IPS-18a (cell line): ENCODE measurements at regions not wholly inside any gene's neighbourhood (a gene's known extent, or its start where the extent isn't known, plus 50 kb on each side); places are given as distances from the start of the nearest gene placed in this dataset.
"Not testable (repeated sequence)": the region's sequence is repeated elsewhere in the genome, so short reads cannot be mapped to it uniquely, and the experiment has no call there.

Source experiments
- H3K27ac ChIP-seq: one replicate; pipeline ENCODE4 v1.5.1; 2013; ENCODE audit warnings: low read length
- H3K27me3 ChIP-seq: one replicate; pipeline ENCODE4 v1.6.1; 2013; ENCODE audit warnings: mild to moderate bottlenecking, low read length; ENCODE audit not compliant: control insufficient read depth, insufficient read depth
- H3K36me3 ChIP-seq: one replicate; pipeline ENCODE4 v1.6.1; 2013; ENCODE audit warnings: low read depth, low read length; ENCODE audit not compliant: control insufficient read depth
- H3K4me1 ChIP-seq: one replicate; pipeline ENCODE4 v1.6.1; 2013; ENCODE audit warnings: low read depth, low read length; ENCODE audit not compliant: control insufficient read depth
- H3K4me3 ChIP-seq: one replicate; pipeline ENCODE4 v1.5.1; 2013; ENCODE audit warnings: low read length
- H3K9ac ChIP-seq: one replicate; pipeline ENCODE4 v1.6.1; 2013; ENCODE audit warnings: mild to moderate bottlenecking, low read length, moderate library complexity
- H3K9me3 ChIP-seq: one replicate; pipeline ENCODE4 v1.6.1; 2013; ENCODE audit warnings: low read depth, low read length; ENCODE audit not compliant: control insufficient read depth

DNA sequence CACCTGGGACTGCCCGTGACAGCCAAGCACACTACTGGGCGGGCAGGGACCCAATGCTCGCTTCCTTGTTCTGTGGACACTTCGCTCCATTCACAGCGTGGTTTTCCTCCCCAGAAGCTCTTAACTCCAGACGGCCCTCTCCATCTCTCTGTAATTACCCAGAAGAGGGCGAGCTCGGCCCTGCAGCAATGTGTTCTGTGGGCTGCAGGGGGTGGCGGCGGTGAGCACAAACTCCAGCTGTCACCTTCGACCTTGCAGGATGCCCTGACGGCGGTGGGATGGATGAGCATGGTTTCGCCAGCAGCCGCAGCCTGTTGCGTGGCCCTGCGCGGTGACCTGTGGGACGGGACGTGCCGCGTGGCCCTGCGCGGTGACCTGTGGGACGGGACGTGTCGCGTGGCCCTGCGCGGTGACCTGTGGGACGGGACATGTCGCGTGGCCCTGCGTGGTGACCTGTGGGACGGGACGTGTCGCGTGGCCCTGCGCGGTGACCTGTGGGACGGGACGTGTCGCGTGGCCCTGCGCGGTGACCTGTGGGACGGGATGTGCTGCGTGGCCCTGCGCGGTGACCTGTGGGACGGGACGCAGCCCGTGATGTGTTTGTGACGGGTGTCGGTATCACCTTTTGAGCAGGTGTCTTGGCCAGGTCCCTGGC lies 1204.7 kb downstream of the BRD1 start:
- Histone ChIP-seq H3K27me3 (no peaks in the 10 kb centered on the region), H3K36me3 (no peaks in the 10 kb centered on the region), H3K4me1 (peaks cover 7% of the 10 kb centered on the region), H3K27ac (no peak overlapping the region), H3K4me3 (no peak overlapping the region), H3K9ac (no peak overlapping the region), H3K9me3 (no peaks in the 10 kb centered on the region)

DNA sequence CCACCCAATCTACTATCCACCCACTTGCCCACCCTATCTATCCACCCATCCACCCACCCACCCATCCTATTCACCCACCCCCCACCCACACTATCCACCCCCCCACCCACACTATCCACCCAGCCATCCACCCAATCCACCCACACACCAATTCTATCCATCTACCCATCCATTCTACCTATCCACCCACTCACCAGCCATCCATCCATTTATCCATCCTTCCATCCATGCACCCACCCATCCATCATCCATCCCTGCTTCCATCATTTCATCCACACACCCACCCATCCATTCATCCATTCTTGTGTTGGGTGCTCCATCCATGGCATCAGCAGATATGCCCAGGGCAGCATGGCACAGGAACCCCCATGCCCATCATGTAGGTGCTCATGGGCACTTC lies 1206.6 kb downstream of the BRD1 start:
- no peak overlapping the region for H3K27ac ChIP-seq
- no peaks in the 10 kb centered on the region for H3K4me1 ChIP-seq
- no peaks in the 10 kb centered on the region for H3K9me3 ChIP-seq
- no peaks in the 10 kb centered on the region for H3K36me3 ChIP-seq
- no peaks in the 10 kb centered on the region for H3K27me3 ChIP-seq
- H3K9ac ChIP-seq: no peak overlapping the region
- H3K4me3 ChIP-seq: no peak overlapping the region

DNA sequence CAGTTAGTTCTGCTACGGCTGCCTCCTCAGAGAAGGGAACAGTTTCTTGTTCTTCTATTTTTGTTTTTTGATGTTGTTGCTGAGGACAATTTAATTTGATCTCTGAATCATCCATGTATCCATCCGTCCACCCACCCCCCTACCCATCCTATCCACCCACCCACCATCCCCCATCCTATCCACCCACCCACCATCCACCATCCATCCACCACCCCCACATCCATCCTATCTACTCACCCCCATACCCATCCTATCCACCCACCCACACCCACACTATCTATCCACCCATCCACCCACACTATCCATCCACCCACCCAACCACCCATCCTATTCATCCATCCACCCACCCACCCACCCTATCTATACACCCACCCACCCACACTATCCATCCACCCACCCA lies 1207.2 kb downstream of the BRD1 start:
- not testable (repeated sequence) for H3K4me1 ChIP-seq, H3K27me3 ChIP-seq, H3K9ac ChIP-seq, H3K27ac ChIP-seq, H3K4me3 ChIP-seq, H3K9me3 ChIP-seq, H3K36me3 ChIP-seq

DNA sequence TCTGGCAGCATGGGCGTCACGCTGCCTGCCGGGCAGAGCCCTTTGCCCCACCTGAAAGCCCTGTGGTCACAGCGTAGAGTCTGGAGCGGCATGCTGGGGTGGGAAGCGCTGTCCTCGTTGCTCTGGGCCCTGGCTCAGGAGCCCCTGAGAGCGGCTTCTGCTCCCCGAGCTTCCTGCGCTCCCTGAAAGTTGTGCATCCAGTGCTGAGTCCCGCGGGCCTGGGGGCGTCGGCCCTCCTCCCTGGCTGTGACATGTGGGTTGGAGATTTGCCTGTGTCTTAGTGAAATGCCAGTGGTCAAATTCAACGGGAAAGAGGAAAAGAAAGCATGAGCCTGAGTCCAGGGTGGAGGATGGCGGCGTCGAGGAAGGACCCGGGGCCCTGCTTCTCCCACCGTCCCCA lies 1208.0 kb downstream of the BRD1 start:
- H3K9me3 ChIP-seq: no peaks in the 10 kb centered on the region
- H3K4me1 ChIP-seq: no peaks in the 10 kb centered on the region
- H3K36me3 ChIP-seq: no peaks in the 10 kb centered on the region
- no peak overlapping the region for H3K9ac ChIP-seq
- no peak overlapping the region for H3K27ac ChIP-seq
- H3K4me3 ChIP-seq: no peak overlapping the region
- no peaks in the 10 kb centered on the region for H3K27me3 ChIP-seq

DNA sequence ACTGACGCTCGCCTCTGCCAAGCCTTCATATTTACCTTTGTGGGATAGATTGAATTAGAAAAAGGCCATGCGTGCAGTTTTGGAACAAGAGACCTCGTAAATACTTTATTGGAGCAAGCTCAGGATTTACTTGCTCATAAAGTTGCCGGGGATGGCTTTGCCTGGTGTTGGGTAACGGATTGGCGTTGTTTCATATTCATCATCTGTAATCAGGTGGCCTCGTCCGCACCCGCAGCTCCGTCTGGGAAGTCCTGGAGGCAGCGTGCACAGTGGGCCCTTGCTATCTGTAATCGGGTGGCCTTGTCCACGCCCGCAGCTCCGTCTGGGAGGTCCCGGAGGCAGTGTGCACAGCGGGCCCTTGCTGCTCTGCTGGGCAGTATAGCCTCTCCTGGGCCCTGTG lies 1209.3 kb downstream of the BRD1 start:
- Histone ChIP-seq H3K4me1 (no peaks in the 10 kb centered on the region), H3K9me3 (no peaks in the 10 kb centered on the region), H3K9ac (no peak overlapping the region), H3K27ac (no peak overlapping the region), H3K36me3 (no peaks in the 10 kb centered on the region), H3K4me3 (no peak overlapping the region), H3K27me3 (no peaks in the 10 kb centered on the region)

DNA sequence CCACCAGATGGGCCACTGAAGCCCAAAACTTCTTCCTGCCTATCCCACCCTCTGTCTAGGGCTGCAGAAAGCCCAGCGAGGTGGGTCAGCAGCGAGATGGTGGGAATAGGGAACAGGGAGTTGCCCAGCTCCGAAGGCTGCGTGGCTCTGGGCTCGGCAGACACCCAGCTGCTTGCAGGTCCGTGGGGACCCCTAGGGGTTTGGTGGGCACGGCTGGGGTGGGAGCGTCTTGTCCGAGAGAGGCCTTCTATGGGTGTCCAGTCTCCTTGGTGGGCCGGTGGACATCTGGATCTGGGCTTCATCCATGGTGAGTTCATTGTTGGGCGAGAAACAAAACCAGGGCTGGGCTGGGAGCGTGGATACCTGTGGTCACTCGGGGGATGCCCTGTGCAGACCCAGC lies 1211.0 kb downstream of the BRD1 start:
- no peak overlapping the region for H3K4me3 ChIP-seq
- no peaks in the 10 kb centered on the region for H3K4me1 ChIP-seq
- no peaks in the 10 kb centered on the region for H3K27me3 ChIP-seq
- H3K36me3 ChIP-seq: no peaks in the 10 kb centered on the region
- no peaks in the 10 kb centered on the region for H3K9me3 ChIP-seq
- H3K27ac ChIP-seq: no peak overlapping the region
- no peak overlapping the region for H3K9ac ChIP-seq

DNA sequence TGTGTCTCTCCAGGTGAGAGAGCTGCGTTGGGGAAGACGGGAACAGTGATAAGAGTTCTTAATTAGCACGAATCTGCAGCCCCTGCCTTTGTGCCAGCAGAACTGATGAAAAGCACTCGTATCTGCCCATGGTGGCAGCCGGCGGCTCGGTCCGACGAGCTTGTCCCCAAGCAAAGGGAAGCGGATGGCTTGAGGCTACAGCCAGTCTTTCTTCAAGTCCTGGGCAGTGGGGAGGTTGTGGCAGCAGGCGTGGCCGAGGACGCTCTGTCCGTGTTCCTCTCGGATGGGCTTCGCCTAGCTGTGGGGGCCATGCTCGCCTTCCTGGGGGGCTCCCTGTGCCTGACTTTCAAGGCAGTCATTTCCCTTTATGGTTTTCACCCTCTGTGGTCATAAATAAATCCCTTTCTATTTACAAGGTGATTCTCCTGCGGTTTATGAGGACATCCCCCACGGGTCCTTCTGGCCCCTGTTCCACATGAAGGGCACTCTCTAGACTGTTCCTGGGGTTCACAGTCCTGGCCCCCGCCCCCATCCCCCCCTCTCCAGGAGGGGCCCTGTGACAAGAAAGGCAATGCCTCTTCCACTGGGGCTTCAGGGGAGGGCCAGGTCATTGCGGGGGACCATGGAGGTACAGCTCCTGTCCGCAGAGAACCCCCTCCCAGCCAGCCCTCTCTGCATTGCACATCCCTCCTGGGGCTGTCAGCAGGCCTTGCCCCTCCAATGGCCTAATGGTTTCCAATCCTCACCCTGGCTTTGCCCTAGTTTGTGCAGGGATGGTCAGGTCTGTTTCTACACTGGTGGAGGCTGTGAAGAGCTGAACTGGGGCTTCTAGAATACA lies 1212.3 kb downstream of the BRD1 start:
- H3K9ac ChIP-seq: no peak overlapping the region
- H3K9me3 ChIP-seq: no peaks in the 10 kb centered on the region
- H3K4me3 ChIP-seq: no peak overlapping the region
- no peak overlapping the region for H3K27ac ChIP-seq
- H3K4me1 ChIP-seq: no peaks in the 10 kb centered on the region
- no peaks in the 10 kb centered on the region for H3K36me3 ChIP-seq
- H3K27me3 ChIP-seq: no peaks in the 10 kb centered on the region

DNA sequence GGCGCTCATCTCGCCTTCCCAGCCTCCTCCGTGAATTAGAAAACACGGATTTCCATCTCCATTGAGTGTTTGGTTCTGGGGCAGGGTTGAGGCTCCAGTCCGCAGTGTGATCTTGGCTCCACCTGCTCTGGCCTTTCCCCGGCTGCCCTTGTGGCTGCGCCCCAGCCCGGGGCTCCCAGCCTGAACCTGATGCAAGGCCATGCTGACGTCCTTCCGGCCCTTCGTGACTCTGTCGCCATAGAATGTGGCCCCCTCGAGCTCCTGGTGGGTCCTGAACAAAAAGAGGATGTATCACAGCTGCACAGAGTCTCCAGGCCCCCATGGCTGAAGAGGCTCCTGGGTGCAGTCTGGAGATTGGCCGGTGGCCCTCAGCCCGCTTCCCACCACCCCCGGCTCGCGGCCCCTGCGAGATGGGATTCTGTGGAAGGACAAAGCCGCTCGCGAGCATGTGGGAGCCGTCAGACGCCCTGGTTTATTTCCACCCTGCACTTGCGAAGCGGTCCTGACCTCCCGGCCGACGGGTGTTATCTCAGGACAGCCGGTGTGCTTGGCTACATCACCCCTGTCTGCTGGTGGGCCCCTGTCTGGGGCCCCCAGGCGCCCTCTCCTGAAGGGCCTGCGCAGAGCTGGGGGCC lies 1214.0 kb downstream of the BRD1 start:
- Histone ChIP-seq H3K27ac (no peak overlapping the region), H3K9ac (no peak overlapping the region), H3K36me3 (no peaks in the 10 kb centered on the region), H3K9me3 (no peaks in the 10 kb centered on the region), H3K4me1 (no peaks in the 10 kb centered on the region), H3K4me3 (no peak overlapping the region), H3K27me3 (no peaks in the 10 kb centered on the region)

DNA sequence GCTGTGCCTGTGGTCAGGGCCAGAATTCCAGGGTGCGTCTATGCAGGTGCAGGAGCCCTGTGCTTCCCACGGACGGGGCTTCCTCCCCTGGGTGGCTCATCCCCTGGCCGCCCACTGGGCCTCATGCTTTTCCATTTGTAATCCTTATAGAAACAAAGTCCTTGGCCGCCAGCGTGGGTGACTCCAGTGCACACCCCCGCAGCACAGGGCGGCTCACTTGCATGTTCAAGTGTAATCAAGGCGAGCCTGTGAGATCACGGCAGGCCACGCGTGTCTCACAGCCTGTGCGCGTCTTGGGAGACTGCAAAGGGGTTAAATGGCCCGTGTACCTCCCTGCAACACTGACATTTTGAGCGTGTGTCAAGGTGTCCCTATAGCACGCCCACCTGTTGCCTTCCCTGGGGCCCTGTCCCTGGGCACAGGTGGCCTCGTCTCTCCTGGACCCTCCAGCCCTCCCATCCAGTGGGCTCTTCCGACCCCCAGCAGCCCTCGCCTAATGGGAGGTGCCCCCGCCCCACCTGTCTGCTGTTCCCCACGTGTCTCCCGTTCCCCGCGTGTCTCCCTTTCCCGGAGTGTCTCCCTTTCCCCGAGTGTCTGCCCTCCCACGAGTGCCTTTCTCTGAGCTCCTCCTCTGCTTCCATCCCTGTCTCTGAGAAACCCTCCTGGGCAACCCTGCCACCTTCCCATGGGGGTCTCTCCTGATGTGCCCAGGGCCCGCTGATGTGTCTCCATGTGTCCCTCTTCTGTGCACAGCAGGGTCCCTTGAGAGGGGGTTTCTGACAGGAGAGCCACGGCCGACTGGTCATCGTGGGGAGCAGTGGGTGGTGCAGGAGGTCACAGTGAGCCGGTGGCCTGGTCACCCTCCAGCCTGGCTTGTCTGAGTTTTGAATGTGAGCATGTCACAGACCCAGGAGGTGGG lies 1215.3 kb downstream of the BRD1 start:
- Histone ChIP-seq H3K9me3 (no peaks in the 10 kb centered on the region), H3K36me3 (no peaks in the 10 kb centered on the region), H3K4me3 (no peak overlapping the region), H3K27me3 (no peaks in the 10 kb centered on the region), H3K27ac (no peak overlapping the region), H3K4me1 (no peaks in the 10 kb centered on the region), H3K9ac (no peak overlapping the region)

DNA sequence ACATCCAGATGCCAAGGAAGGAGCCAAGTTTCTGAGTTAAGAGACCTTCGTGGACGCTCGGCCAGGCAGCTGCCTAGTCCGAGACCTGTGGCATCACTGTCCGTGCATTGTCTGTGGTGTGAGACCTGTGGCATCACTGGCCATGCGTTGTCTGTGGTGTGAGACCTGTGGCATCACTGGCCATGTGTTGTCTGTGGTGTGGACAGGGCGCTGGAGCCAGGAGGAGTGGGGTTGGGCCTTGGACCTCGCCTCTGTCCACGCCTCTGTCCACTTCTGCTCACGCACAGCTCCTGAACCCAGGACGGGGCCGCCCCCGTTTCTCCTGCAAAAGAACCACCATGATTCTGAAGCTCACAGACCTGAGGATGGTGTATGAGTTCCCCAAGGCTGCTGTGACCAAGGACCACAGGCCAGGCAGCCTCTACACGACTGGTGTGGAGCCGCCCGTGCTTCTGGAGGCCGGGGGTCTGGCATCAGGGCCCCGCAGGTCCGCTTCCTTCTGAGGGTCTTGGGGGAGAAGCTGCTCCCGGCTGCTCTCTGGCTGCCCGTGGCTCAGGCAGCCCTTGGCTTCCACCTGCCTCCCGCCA lies 1218.3 kb downstream of the BRD1 start:
- no peaks in the 10 kb centered on the region for H3K27me3 ChIP-seq
- no peak overlapping the region for H3K4me3 ChIP-seq
- no peaks in the 10 kb centered on the region for H3K4me1 ChIP-seq
- H3K9ac ChIP-seq: no peak overlapping the region
- H3K9me3 ChIP-seq: no peaks in the 10 kb centered on the region
- H3K36me3 ChIP-seq: no peaks in the 10 kb centered on the region
- H3K27ac ChIP-seq: no peak overlapping the region
